ENCODE measurements at regions not wholly inside any gene's neighbourhood (a gene's known extent, or its start where the extent isn't known, plus 50 kb on each side); places are given as distances from the start of the nearest gene placed in this dataset.
"Not testable (repeated sequence)": the region's sequence is repeated elsewhere in the genome, so short reads cannot be mapped to it uniquely, and the experiment has no call there.

- no peak for DNase-seq
Observed at GRCh38 chr3:88979760-88980159, 127.7 kb upstream of the EPHA3 start.

DNA sequence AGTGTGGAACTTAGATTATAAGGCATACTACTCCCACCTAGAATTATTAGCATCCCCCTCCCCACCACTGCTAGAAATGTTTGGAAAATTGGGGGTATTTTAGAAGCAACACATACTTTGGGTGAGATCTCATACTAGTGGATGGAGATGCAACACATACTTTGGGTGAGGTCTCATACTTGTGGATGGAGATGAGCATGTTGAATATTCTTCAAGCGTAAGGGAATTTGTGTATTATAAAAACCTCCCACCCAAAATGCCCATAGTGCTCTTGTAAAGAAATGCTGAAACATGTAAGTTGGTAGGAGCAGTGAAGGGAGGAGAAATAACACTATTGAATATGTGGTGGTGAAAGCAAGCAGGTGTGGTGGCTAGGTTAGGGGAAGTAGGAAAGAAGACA is 124.0 kb upstream of the EPHA3 start:
- no peak for DNase-seq

GRCh38 chr3:88984256-88984655 is 123.2 kb upstream of the EPHA3 start:
- DNase-seq: no peak

DNA sequence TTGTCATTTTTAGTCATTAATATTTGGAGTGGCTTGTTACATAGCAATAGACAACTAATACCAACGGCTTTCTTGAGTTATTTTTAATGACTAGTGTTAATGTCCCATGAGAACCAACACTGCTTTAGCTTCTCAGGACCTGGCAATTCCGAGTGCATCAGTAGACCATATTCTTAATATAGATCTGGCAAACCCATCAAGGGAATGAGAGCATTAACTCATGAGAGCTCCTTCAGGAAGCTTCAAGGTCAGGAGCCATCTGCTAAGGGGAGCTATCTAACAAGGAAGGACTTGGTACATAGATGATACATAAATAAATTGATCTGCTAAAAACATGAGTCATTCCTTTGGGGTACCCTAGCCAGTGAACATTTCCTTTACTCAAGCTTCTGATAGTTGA is 122.6 kb upstream of the EPHA3 start:
- no peak for DNase-seq

DNA sequence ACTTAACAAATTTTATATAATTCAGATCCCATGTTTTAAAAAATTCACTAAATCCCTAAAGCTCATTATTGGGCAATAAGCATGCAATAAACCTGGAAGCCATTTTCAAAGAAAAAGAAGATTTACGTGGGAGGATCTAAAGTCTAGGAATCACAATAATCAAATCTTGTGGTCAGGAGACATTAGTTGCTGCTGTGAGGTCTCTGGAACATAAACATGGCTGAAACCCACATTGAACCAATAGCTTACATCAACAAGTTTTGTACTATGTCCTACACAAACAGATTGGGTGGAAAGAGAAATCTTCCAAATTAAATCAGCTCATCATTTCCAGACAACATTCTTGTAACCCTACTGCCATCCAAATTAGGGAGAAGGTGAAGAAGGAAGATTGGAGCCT is 121.9 kb upstream of the EPHA3 start:
- DNase-seq: no peak

GRCh38 chr3:88986834-88987233 is 120.6 kb upstream of the EPHA3 start:
- DNase-seq: no peak

GRCh38 chr3:88987776-88988175 is 119.6 kb upstream of the EPHA3 start:
- no peak for DNase-seq

GRCh38 chr3:88988906-88989305 is 118.5 kb upstream of the EPHA3 start:
- no peak for DNase-seq

DNA sequence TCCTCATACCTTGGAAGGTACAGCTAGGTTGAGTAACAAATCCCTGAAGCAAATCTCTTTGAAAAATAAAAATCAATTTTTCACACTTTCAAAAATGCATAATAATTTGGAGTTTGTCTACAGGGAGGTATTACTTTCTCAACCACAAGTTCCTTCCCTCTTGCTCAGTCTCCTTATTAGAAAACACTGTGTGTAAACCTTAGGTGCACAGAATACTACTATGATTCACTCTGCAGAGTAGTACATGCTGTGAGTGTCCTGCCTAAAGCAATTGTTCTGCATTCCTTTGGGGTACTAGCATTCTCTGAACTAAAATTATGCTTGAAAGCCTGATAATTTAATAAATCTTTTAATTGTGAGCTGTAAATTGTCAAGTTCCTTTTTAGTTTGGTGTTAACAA is 115.9 kb upstream of the EPHA3 start:
- DNase-seq: no peak

DNA sequence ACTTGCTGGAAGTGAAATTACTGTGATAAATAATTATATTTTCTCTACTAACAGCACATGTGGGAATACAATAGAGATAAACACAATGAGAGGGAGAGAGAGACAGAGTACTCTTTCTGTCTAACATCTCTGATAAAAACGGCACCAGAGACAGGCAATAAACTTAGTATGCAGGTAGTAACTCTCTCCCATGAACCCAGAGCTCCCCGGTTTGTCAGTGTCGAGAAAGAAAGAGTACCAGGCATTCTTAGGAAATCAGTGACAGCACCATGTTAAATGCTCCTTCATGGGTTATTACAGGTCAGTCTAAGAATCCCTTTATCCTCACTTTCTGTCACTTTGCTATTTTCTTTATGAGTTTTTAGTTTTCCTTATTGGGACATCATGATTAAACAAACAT is 110.7 kb upstream of the EPHA3 start:
- no peak for DNase-seq

GRCh38 chr3:88997260-88997659 is 110.2 kb upstream of the EPHA3 start:
- no peak for DNase-seq

DNA sequence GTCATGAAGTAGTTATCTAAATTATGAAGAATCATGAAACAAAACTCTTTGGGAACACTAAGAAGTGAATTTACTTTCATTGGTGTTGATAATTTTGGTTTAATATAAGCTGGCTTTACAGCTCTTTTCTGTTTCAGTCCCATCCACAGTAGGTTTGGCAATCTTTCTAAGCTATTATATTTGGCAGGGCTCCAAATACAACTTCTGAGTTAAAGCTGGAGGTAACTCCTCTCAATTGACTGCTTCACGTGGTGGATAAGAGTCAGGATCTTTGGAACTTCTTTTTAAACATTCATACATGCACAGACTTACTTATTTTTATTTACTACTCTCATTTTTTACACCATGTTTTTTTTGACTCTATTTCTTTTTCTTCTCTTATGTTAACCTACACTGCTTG is 106.5 kb upstream of the EPHA3 start:
- no peak for DNase-seq

- DNase-seq: no peak
Observed at GRCh38 chr3:89002191-89002590, 105.2 kb upstream of the EPHA3 start.

- no peak for DNase-seq
Observed at GRCh38 chr3:89013536-89013935, 93.9 kb upstream of the EPHA3 start.

DNA sequence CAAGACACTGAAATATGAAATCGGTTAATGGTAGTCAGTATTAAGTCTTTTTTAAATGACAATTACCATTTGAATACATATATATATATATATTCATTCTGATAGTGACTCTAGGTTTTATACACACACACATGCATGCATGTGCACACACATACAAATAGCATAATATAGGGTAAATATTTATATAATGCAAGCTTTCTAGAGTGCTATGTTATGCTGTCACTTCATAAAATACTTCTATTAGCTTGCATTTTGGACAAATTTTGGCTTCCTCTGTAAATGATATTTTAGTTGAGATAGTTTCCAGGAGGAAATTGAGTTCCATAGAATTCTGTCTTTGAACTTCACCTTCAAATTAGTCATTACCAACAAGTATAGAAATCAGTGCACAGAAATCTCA is 89.9 kb upstream of the EPHA3 start:
- no peak for DNase-seq

GRCh38 chr3:89025185-89025584 is 82.2 kb upstream of the EPHA3 start:
- no peak for DNase-seq

DNA sequence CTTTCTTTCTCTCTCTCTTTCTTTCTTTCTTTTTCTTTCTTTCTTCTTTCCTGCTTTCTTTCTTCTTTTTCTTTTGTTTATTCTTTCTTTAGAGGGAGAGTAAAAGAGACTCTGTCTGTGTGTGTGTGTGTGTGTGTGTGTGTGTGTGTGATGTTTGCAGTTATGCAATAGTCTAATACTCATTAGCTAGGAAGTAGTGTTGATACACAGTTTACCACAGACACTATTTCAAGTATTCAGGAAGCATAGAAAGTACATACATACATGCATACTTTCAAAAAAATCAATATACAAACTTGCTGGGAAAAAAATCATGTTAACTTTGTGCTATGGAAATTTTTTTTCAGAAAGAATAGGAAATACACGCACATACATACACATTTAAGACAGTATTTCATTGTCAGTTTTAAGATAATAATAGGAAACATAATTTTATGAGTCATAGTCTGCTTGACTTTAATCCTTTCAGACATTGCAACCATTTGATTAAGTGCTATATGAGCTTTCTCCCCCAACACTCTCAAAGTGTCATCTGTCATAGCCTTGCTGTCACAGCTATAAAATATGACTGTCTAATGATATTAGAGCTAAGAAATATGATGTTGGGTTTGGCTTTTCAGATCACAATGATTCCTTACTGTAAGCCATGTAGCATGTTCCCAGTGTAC is 74.9 kb upstream of the EPHA3 start:
- no peak for DNase-seq

GRCh38 chr3:89034723-89035122 is 72.7 kb upstream of the EPHA3 start:
- not testable (repeated sequence) for DNase-seq

DNA sequence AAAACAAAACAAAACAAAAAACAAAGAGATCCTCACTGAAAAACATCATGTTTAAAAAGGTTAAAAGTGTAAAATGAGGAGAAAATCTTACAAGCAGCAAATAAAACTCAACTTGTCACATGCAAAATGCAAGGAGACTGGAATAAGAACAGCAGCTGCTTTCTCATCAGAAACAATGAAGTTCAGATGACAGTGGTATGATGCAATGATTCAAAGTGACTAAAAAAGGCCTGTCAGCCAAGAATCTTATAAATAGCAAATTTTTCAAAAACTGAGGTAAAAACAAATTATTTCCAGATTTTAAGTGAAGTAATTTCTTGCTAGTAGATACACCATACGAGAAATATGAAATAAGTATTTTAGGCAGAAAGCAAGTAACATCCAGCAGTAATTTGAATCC is 68.6 kb upstream of the EPHA3 start:
- no peak for DNase-seq

GRCh38 chr3:89042236-89042835 is 65.1 kb upstream of the EPHA3 start:
- DNase-seq: no peak

GRCh38 chr3:89043406-89043932 is 64.0 kb upstream of the EPHA3 start:
- DNase-seq: no peak

DNA sequence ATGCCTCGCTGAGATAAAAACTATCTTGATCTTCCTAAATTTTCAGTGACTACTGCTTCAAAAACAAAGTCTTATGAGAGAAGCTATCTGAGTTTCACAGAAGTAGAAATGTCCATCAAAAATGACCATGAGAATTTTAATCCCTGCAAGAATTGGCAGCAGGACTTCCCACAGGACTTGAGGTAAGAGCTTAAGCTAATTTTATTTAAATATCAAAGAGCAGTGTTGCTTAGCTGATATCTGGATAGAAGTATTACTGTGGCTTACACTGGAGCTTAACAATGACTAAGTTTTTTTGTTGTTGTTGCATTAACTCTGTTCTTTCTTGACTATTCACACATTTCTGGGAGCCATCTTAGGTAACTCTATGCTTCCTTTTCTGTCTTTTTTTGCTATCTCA is 60.8 kb upstream of the EPHA3 start:
- DNase-seq: no peak

DNA sequence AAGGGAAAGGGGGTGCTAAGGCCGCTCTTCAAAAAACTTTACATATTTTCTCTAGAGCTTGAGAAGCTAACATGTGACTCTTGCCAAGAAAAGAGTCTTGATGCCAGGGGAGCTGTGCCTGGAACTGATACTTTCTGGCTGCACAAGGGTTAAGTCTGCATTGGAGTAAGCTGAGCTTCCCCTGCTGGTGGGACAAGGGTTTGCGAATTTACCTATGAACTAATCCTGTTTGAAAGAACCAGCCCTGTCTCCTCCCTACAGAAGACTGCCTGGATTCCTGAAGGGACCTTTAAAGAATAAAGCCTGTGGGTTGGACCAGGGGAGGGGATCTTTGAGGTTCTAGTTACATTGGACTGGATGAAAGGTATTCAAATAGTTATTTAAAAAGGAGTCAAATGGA is 58.3 kb upstream of the EPHA3 start:
- no peak for DNase-seq

DNA sequence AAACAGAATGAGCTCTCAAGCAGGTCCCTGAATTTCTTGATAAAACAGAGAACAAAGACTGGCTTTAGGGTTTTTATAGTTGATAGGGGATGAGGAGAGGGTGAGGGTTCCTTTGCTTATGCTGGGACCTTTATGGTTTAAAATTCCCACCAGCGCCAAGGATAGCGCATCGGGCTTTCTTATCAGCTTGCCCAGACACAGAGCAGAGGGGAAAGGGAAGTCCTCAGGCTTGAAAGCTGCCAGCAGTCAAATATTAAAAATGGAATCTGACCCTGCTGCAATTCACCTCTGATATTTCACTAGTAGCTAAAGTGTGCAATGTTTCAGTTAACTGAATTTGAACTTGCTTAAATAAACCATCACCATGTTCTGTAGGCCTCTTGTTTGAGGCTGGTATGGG is 55.0 kb upstream of the EPHA3 start:
- no peak for DNase-seq

- no peak for DNase-seq
Observed at GRCh38 chr3:89057398-89057797, 50.0 kb upstream of the EPHA3 start.
